HCT116 (cell line): ENCODE measurements at regions not wholly inside any gene's neighbourhood (a gene's known extent, or its start where the extent isn't known, plus 50 kb on each side); places are given as distances from the start of the nearest gene placed in this dataset.

ENCODE experiments used
- ATAC-seq: fragments of 200-7000 bp; cut with Tn5 transposase; 2 replicates; pipeline ENCODE4 v1.9.1; 2020; ENCODE audit warnings: mild to moderate bottlenecking, moderate library complexity
- BruUV-seq: library from RNA; stranded (reverse); fragments of 400-500 nt; replicated peaks from 2 replicates; lab custom pipeline; 2021; lab: Mats Ljungman, UMichigan
- CTCF ChIA-PET: fragments of 300-600 bp; sonication (Branson Sonifier 250); formaldehyde crosslinking; loops from one replicate; lab custom pipeline; 2021; ENCODE audit warnings: antibody characterized with exemption; lab: Charles Lee
- POLR2A ChIA-PET: fragments of 300-600, 350-600 bp; sonication (Branson Sonifier 250); formaldehyde crosslinking; loops from one replicate; lab custom pipeline; 2021; ENCODE audit warnings: antibody characterized with exemption; lab: Charles Lee
- RAD21 ChIA-PET, 2 experiments: fragments of 300-600 bp; sonication (Branson Sonifier 250); formaldehyde crosslinking; loops; one replicate each; lab custom pipeline; 2023; ENCODE audit warnings: low total read pairs in 2 of 2; ENCODE audit not compliant: uncharacterized antibody in 2 of 2, unreplicated experiment in 2 of 2, low non-redundant PET in 1 of 2; lab: Charles Lee
- DNase-seq: peaks from one replicate; pipeline ENCODE4 v3.0.0-alpha.2; 2010; ENCODE audit warnings: low read depth, low spot score
- H2AFZ ChIP-seq: fragments of 200-600 bp; shearing (Covaris generic), sonication (generic); 2 replicates; pipeline ENCODE4 v1.6.1; 2017; ENCODE audit warnings: low read depth, mixed run types, mixed read lengths, antibody characterized with exemption, low read length; ENCODE audit not compliant: poor library complexity, severe bottlenecking
- H3K27ac ChIP-seq: 2 replicates; pipeline ENCODE4 v1.5.1; 2012; ENCODE audit warnings: low read depth, low read length
- H3K27me3 ChIP-seq: fragments of 200-600 bp; sonication (generic); 2 replicates; pipeline ENCODE4 v1.6.1; 2016; ENCODE audit warnings: mixed run types, low read length, mixed read lengths; ENCODE audit not compliant: insufficient read depth
- H3K36me3 ChIP-seq, 2 experiments: fragments of 200-500 bp in 1 of 2; fragments of 200-600 bp in 1 of 2; sonication (Bioruptor generic) in 1 of 2; sonication (generic) in 1 of 2; 2 replicates each; pipeline versions ENCODE4 v1.5.1 to v1.6.1; 2014 to 2016; ENCODE audit warnings: low read length in 2 of 2, inconsistent platforms in 1 of 2, mixed read lengths in 1 of 2, mixed run types in 1 of 2; ENCODE audit not compliant: insufficient read depth in 2 of 2, control insufficient read depth in 1 of 2
- H3K4me1 ChIP-seq, 2 experiments: fragments of 200-600 bp in 1 of 2; sonication (generic) in 1 of 2; 2 replicates each; pipeline versions ENCODE4 v1.5.1 to v1.6.1; 2012 to 2017; ENCODE audit warnings: low read length in 2 of 2, inconsistent platforms in 1 of 2, mild to moderate bottlenecking in 1 of 2, mixed read lengths in 1 of 2, mixed run types in 1 of 2, moderate library complexity in 1 of 2; ENCODE audit not compliant: insufficient read depth in 2 of 2, control insufficient read depth in 1 of 2
- H3K4me2 ChIP-seq: fragments of 200-600 bp; sonication (generic); 2 replicates; pipeline ENCODE4 v1.6.1; 2017; ENCODE audit warnings: mixed run types, low read length, mixed read lengths
- H3K4me3 ChIP-seq, 2 experiments: fragments of 200-600 bp in 1 of 2; sonication (generic) in 1 of 2; replicated peaks in 1 of 2; 2 replicates each; pipeline ENCODE4 v1.5.1; 2011 to 2016; ENCODE audit warnings: low read length in 2 of 2, control low read depth in 1 of 2, low read depth in 1 of 2, mild to moderate bottlenecking in 1 of 2, mixed read lengths in 1 of 2, mixed run types in 1 of 2
- H3K79me2 ChIP-seq: fragments of 200-600 bp; sonication (generic); 2 replicates; pipeline ENCODE4 v1.6.1; 2017; ENCODE audit warnings: mild to moderate bottlenecking, mixed run types, low read length, moderate library complexity, mixed read lengths; ENCODE audit not compliant: insufficient read depth
- H3K9ac ChIP-seq: fragments of 200-600 bp; sonication (generic); 2 replicates; pipeline ENCODE4 v1.6.1; 2016; ENCODE audit warnings: low read length, mixed read lengths
- H3K9me2 ChIP-seq: fragments of 200-600 bp; sonication (generic), shearing (Covaris generic); 2 replicates; pipeline ENCODE4 v1.6.1; 2017; ENCODE audit warnings: mixed run types, mild to moderate bottlenecking, moderate library complexity; ENCODE audit not compliant: insufficient read depth
- H3K9me3 ChIP-seq, 2 experiments: fragments of 200-500 bp in 1 of 2; fragments of 200-600 bp in 1 of 2; sonication (Bioruptor generic) in 1 of 2; sonication (generic) in 1 of 2; 2 replicates each; pipeline ENCODE4 v1.6.1; 2014 to 2017; ENCODE audit warnings: low read length in 2 of 2, mixed read lengths in 2 of 2, inconsistent platforms in 1 of 2, low read depth in 1 of 2, mild to moderate bottlenecking in 1 of 2, mixed run types in 1 of 2, moderate library complexity in 1 of 2; ENCODE audit not compliant: control insufficient read depth in 1 of 2, insufficient read depth in 1 of 2
- H4K20me1 ChIP-seq: fragments of 200-600 bp; sonication (generic), shearing (Covaris generic); 2 replicates; pipeline ENCODE4 v1.6.1; 2017; ENCODE audit warnings: mixed run types, mild to moderate bottlenecking, moderate library complexity; ENCODE audit not compliant: insufficient read depth
- CBX3 ChIP-seq: IDR thresholded peaks from 2 replicates; pipeline ENCODE4 v1.6.1; 2012; ENCODE audit warnings: low read depth
- CTCF ChIP-seq, 3 experiments: fragments of 200-600 bp in 1 of 3; sonication (generic) in 1 of 3; IDR thresholded peaks in 2 of 3; conservative IDR thresholded peaks in 1 of 3; 2 replicates each; pipeline ENCODE4 v1.5.1; 2012 to 2017; ENCODE audit warnings: low read depth in 2 of 3, low read length in 2 of 3, antibody characterized with exemption in 1 of 3, borderline replicate concordance in 1 of 3, control low read depth in 1 of 3, mild to moderate bottlenecking in 1 of 3, mixed read lengths in 1 of 3, mixed run types in 1 of 3, moderate library complexity in 1 of 3; ENCODE audit not compliant: insufficient read depth in 1 of 3
- JUND ChIP-seq: IDR thresholded peaks from 2 replicates; pipeline ENCODE4 v1.6.1; 2012
- POLR2A ChIP-seq: IDR thresholded peaks from 2 replicates; pipeline ENCODE4 v1.7.0; 2011; ENCODE audit warnings: borderline replicate concordance; ENCODE audit not compliant: insufficient read depth, insufficient read length; ENCODE audit errors: extremely low read depth
- POLR2AphosphoS5 ChIP-seq: IDR thresholded peaks from 2 replicates; pipeline ENCODE4 v1.6.1; 2011; ENCODE audit warnings: mild to moderate bottlenecking, low read depth, low read length, moderate library complexity
- RAD21 ChIP-seq: IDR thresholded peaks from 2 replicates; pipeline ENCODE4 v1.6.1; 2012; ENCODE audit warnings: low read depth, mild to moderate bottlenecking
- REST ChIP-seq: IDR thresholded peaks from 2 replicates; pipeline ENCODE4 v1.6.1; 2012; ENCODE audit warnings: low read depth
- SP1 ChIP-seq: IDR thresholded peaks from 2 replicates; pipeline ENCODE4 v1.6.1; 2012; ENCODE audit warnings: low read depth
- ZBTB33 ChIP-seq: IDR thresholded peaks from 2 replicates; pipeline ENCODE4 v1.6.1; 2011; ENCODE audit warnings: mild to moderate bottlenecking, low read length, moderate library complexity; ENCODE audit not compliant: insufficient replicate concordance; ENCODE audit errors: extremely low read depth
- intact Hi-C: fragments of 100-400 bp; cut with micrococcal nuclease; formaldehyde crosslinking; loops from 2 replicates; pipeline ENCODE4 v1.10.0; 2022

- Histone ChIP-seq H3K9me3 (no peaks in the 10 kb centered on the region), H3K36me3 (no peaks in the 10 kb centered on the region), H3K9ac (no peak overlapping the region), H3K4me2 (no peak overlapping the region), H3K79me2 (no peaks in the 10 kb centered on the region), H3K4me3 (no peak overlapping the region), H4K20me1 (no peaks in the 10 kb centered on the region), H3K27me3 (no peaks in the 10 kb centered on the region), H3K27ac (no peak overlapping the region), H3K4me1 (no peaks in the 10 kb centered on the region), H2AFZ (no peak overlapping the region), H3K9me2 (no peaks in the 10 kb centered on the region)
- DNase-seq (no peak), ATAC-seq (no peak)
- ChIA-PET RAD21 (no interaction called here), POLR2A (no interaction called here), CTCF (no interaction called here)
- no TSS peak for BruUV-seq
- TF ChIP-seq JUND (no peak), ZBTB33 (no peak)
- intact Hi-C loops, result no loop called here
These were observed 160.8 kb upstream of the PLXNA2 start for GRCh38 chr1:208405014-208405413.

- no peak for DNase-seq
- intact Hi-C loops, result no loop called here
- CTCF ChIA-PET, result no interaction called here
- TF ChIP-seq POLR2AphosphoS5 (no peak), REST (no peak), JUND (no peak), ZBTB33 (no peak), CTCF (IDR thresholded peaks at IDR 0.05 in 2 of 3, conservative IDR thresholded peaks at IDR 0.05 in 1 of 3; ENCODE audit: borderline replicate concordance in 1 of 3, insufficient read depth in 1 of 3, low read depth in 2 of 3, low read length in 2 of 3) (no peak), CBX3 (no peak), SP1 (no peak), POLR2A (no peak), RAD21 (no peak)
These were observed 165.0 kb upstream of the PLXNA2 start for GRCh38 chr1:208409176-208409575.

More at GRCh38 chr1:208409176-208409575, 165.0 kb upstream of the PLXNA2 start:
- BruUV-seq, result no TSS peak
- ChIA-PET RAD21 (no interaction called here), POLR2A (no interaction called here)
- Histone ChIP-seq H4K20me1 (no peaks in the 10 kb centered on the region), H3K79me2 (no peaks in the 10 kb centered on the region), H3K4me1 (no peaks in the 10 kb centered on the region), H3K4me2 (no peak overlapping the region), H2AFZ (no peak overlapping the region), H3K9me2 (no peaks in the 10 kb centered on the region), H3K27ac (no peak overlapping the region), H3K36me3 (no peaks in the 10 kb centered on the region), H3K9me3 (no peaks in the 10 kb centered on the region), H3K4me3 (no peak overlapping the region), H3K27me3 (peaks cover 7% of the 10 kb centered on the region; the same call in 1 of the 2 replicates), H3K9ac (no peak overlapping the region)
- ATAC-seq, result no peak
